Right lobe of liver (tissue), 4 donors: ENCODE measurements at regions not wholly inside any gene's neighbourhood (a gene's known extent, or its start where the extent isn't known, plus 50 kb on each side); places are given as distances from the start of the nearest gene placed in this dataset.

Experiments used
- POLR2A ChIP-seq: fragments of 450-650 bp; IDR thresholded peaks from one replicate; pipeline ENCODE4 v1.6.1; 2017; ENCODE audit warnings: antibody characterized with exemption, mild to moderate bottlenecking
- TF ChIP-seq, protein P1 (sequence below), 4 donors: fragments of 200-600 bp in 3 of 4; fragments of 450-650 bp in 1 of 4; IDR thresholded peaks; one replicate each; pipeline versions ENCODE4 v1.5.1 to v1.8.0; 2016 to 2022; ENCODE audit warnings: antibody characterized with exemption in 4 of 4, mild to moderate bottlenecking in 2 of 4
- donor health status: DM: no; HTN: no; CAD: no.
- donor health status: DM: no; HTN: no; CAD: no.
- donor health status: DM: no; HTN: yes; CAD: no.

DNA sequence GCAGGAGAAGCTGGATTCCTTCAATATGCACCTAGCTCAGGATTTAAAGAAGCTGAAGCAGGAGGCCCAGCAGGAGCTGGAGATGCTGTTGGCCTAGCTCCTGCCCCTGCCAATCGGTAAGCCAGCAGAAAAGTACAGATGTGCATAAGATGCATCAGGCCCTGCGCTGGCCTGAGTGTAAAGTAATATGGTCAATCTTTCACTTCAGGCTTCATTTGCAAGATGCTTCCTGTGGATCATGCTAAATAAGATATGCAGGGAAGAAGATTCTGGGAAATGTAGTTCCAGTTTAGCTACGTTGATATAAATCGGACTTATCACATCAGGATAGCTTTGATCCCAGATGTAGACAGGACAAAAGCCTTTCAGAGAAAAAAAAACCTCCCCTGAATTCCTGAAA lies 100.3 kb downstream of the GJA1 start:
- TF ChIP-seq, protein P1, sequence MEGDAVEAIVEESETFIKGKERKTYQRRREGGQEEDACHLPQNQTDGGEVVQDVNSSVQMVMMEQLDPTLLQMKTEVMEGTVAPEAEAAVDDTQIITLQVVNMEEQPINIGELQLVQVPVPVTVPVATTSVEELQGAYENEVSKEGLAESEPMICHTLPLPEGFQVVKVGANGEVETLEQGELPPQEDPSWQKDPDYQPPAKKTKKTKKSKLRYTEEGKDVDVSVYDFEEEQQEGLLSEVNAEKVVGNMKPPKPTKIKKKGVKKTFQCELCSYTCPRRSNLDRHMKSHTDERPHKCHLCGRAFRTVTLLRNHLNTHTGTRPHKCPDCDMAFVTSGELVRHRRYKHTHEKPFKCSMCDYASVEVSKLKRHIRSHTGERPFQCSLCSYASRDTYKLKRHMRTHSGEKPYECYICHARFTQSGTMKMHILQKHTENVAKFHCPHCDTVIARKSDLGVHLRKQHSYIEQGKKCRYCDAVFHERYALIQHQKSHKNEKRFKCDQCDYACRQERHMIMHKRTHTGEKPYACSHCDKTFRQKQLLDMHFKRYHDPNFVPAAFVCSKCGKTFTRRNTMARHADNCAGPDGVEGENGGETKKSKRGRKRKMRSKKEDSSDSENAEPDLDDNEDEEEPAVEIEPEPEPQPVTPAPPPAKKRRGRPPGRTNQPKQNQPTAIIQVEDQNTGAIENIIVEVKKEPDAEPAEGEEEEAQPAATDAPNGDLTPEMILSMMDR (IDR thresholded peaks at IDR 0.05) = no peak
- TF ChIP-seq POLR2A = no peak
